ENCODE measurements at regions not wholly inside any gene's neighbourhood (a gene's known extent, or its start where the extent isn't known, plus 50 kb on each side); places are given as distances from the start of the nearest gene placed in this dataset.

GRCh38 chr4:130820448-130820847 is 1724.5 kb downstream of the C4orf33 start:
- H3K9me3 Mint-ChIP-seq: 0 out of 2 replicates have a peak, but pooled peaks cover 2% of the 10 kb centered on the region
- no peaks in the 10 kb centered on the region for H3K27me3 Mint-ChIP-seq (ENCODE audit: insufficient read depth)
- no peak for DNase-seq
- H3K4me1 Mint-ChIP-seq (ENCODE audit: low read depth): no peaks in the 10 kb centered on the region
- H3K27ac Mint-ChIP-seq: no peak overlapping the region
- no peak overlapping the region for H3K4me3 Mint-ChIP-seq
- H3K36me3 Mint-ChIP-seq (ENCODE audit: low read depth): no peaks in the 10 kb centered on the region
- no peak for TF ChIP-seq CTCF (IDR thresholded peaks at IDR 0.05)

- Mint-ChIP-seq H3K27me3 (ENCODE audit: insufficient read depth) (no peaks in the 10 kb centered on the region), H3K4me3 (no peak overlapping the region), H3K4me1 (ENCODE audit: low read depth) (no peaks in the 10 kb centered on the region), H3K36me3 (ENCODE audit: low read depth) (no peaks in the 10 kb centered on the region), H3K27ac (no peak overlapping the region), H3K9me3 (peaks cover 14% of the 10 kb centered on the region)
- DNase-seq: no peak
- no peak for TF ChIP-seq CTCF (IDR thresholded peaks at IDR 0.05)
Observed at GRCh38 chr4:130825284-130825683, 1729.3 kb downstream of the C4orf33 start.

GRCh38 chr4:130850019-130850524 is 1754.1 kb downstream of the C4orf33 start:
- Mint-ChIP-seq H3K4me3 (no peak overlapping the region), H3K4me1 (ENCODE audit: low read depth) (no peaks in the 10 kb centered on the region), H3K36me3 (ENCODE audit: low read depth) (no peaks in the 10 kb centered on the region), H3K27me3 (ENCODE audit: insufficient read depth) (peaks cover 3% of the 10 kb centered on the region), H3K9me3 (peaks cover 30% of the 10 kb centered on the region), H3K27ac (no peak overlapping the region)
- no peak for TF ChIP-seq CTCF (IDR thresholded peaks at IDR 0.05)
- DNase-seq: no peak

GRCh38 chr4:130851107-130851506 is 1755.2 kb downstream of the C4orf33 start:
- H3K4me1 Mint-ChIP-seq (ENCODE audit: low read depth): no peaks in the 10 kb centered on the region
- H3K27me3 Mint-ChIP-seq (ENCODE audit: insufficient read depth): peaks cover 3% of the 10 kb centered on the region; the same call in 1 of the 2 replicates
- no peak overlapping the region for H3K27ac Mint-ChIP-seq
- H3K36me3 Mint-ChIP-seq (ENCODE audit: low read depth): no peaks in the 10 kb centered on the region
- no peak overlapping the region for H3K4me3 Mint-ChIP-seq
- H3K9me3 Mint-ChIP-seq: peaks cover 30% of the 10 kb centered on the region
- no peak for TF ChIP-seq CTCF (IDR thresholded peaks at IDR 0.05)
- DNase-seq: no peak

GRCh38 chr4:130851932-130852331 is 1756.0 kb downstream of the C4orf33 start:
- peaks cover 3% of the 10 kb centered on the region; the same call in 1 of the 2 replicates for H3K27me3 Mint-ChIP-seq (ENCODE audit: insufficient read depth)
- H3K36me3 Mint-ChIP-seq (ENCODE audit: low read depth): no peaks in the 10 kb centered on the region
- no peaks in the 10 kb centered on the region for H3K4me1 Mint-ChIP-seq (ENCODE audit: low read depth)
- no peak overlapping the region for H3K27ac Mint-ChIP-seq
- H3K4me3 Mint-ChIP-seq: no peak overlapping the region
- H3K9me3 Mint-ChIP-seq: peaks cover 30% of the 10 kb centered on the region
- TF ChIP-seq CTCF (IDR thresholded peaks at IDR 0.05): no peak
- DNase-seq: no peak

- H3K9me3 Mint-ChIP-seq: peaks cover 36% of the 10 kb centered on the region
- no peaks in the 10 kb centered on the region for H3K36me3 Mint-ChIP-seq (ENCODE audit: low read depth)
- no peaks in the 10 kb centered on the region for H3K4me1 Mint-ChIP-seq (ENCODE audit: low read depth)
- H3K4me3 Mint-ChIP-seq: no peak overlapping the region
- no peak for DNase-seq
- no peak overlapping the region for H3K27ac Mint-ChIP-seq
- no peak for TF ChIP-seq CTCF (IDR thresholded peaks at IDR 0.05)
- no peaks in the 10 kb centered on the region for H3K27me3 Mint-ChIP-seq (ENCODE audit: insufficient read depth)
Observed at GRCh38 chr4:130855533-130855932, 1759.6 kb downstream of the C4orf33 start.
